ENCODE measurements at regions not wholly inside any gene's neighbourhood (a gene's known extent, or its start where the extent isn't known, plus 50 kb on each side); places are given as distances from the start of the nearest gene placed in this dataset.

DNA sequence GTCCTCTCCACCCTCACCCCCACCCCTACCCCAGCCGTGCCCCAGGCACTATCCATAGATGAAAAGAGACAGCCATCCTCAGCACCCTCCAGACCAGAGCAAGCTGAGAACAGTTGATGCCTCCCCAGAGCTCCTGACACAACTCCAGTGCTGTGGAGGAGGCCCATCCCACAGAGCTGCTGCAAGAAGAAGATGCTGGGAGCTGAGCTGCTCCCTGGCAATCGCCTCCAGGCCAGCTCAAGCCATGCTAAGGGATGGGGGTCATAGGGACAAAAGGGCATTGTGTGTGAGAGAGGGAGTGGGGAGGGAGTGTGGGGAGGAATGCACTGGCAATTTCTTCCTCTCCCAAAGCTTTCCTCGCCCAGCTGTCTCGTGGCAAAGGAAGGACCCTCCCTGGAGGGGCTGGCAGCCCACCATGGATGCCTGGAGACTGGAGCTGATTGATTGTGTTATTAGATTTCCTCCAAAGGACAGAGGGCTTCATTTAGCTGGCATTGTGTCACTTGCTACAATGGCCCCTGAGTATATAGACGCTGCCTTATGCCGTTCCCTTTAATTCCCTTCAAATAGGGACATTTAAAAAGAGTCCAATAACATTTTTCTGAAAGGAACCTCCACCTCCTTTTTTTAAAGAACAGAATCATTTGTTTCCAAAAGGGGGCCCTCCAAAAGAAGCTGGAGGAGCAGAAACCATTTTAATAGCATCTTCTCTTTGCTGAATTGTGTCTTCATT is 476.4 kb downstream of the FOXO1 start:
- no peak for DNase-seq (ENCODE audit: low read depth)

DNA sequence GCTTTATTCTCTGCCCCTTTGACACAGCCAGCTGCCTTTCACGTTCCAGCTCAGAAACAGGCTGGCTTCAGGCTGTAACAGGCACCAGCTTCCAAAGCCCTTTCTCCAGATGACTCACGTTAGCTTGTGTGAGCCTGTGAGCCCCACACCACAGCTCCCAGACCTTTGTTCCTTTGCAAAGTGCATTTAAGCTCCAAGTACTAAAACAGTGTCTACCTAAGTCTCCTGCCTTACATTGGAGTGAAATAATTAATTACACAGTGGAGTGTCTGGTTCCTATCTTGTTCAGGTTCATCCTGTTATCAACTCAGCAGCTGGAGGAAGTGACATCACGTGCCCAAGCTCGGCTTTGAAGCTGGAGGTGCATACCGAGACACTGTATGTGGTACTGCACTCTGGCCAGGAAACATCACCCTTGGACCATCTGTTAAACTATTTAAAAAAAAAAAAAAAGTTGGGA is 475.8 kb downstream of the FOXO1 start:
- DNase-seq (ENCODE audit: low read depth): no peak

DNA sequence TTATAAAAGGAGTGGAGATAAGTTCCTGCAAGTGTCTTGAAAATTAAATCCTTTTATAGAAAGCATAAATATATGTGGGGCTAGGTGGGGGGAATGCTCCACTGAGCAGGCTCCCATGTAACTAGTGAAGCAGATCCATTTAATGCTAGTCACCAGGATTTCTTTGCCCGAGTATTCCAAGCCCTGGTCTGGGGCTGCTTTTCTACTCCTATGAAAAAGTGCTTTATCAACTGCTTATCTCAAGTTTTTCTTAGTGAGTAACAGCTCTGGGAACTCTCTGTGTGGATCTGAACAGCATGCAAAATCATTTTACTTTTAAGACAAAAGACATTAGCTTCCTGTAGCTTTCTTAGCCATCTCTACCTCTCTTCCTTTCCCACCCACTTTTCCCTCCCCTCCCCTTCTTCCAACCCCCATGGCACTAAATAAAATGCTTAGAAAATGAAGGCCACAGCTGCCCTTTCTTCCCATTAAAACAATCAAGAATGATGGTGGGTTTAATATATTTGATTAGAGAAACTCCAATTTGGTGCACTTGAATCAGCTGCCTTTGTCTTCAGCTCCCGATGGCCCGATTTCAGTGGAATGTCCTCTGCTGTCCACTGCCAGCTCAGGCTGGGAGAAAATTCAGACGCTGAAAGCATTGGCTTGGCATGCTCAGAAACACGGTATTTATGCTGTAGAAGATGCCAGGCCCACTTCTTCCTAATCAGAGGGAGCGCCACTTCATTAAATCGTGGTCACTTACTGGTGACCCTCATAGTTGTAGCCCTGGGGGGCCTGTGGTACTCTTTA is 475.1 kb downstream of the FOXO1 start:
- no peak for DNase-seq (ENCODE audit: low read depth)

DNA sequence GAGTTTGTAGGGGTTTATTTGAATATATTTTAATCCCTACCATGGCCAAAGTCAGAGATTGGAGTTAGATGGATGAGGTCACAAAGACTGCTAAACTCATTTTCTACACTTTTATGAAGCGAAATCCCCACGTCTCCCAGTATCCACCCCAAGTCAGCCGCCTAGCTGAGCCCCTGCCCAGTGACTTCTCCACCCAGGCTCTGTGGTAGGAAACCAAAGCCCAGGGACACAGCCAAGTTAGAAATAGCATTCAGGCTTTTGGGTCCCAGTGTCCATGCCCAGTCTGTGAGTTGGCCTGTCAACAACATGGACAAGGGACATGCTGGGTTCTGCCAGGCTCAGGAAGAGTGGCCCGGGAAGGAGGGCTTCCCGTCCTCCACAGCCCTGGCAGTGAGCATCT is 474.0 kb downstream of the FOXO1 start:
- DNase-seq (ENCODE audit: low read depth): no peak

DNA sequence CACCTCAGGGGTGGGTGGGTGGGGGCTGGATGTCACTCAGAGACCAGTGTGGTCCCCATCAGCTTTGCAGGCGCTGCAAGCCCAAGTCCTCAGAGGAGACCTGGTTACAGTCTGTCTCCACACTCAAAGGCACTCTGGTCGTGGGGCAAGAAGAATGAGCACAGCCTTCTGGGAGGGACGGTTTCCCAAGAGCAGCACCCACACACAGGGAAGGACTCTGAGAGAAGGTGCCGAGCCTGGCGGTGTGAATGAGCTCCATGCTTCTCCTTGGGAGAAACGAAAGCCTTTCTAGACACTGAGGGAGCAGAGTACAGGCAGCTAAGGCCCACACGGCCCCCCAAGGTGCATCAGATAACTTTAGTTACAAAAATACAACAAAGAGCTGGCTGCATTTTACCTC is 473.6 kb downstream of the FOXO1 start:
- no peak for DNase-seq (ENCODE audit: low read depth)

DNA sequence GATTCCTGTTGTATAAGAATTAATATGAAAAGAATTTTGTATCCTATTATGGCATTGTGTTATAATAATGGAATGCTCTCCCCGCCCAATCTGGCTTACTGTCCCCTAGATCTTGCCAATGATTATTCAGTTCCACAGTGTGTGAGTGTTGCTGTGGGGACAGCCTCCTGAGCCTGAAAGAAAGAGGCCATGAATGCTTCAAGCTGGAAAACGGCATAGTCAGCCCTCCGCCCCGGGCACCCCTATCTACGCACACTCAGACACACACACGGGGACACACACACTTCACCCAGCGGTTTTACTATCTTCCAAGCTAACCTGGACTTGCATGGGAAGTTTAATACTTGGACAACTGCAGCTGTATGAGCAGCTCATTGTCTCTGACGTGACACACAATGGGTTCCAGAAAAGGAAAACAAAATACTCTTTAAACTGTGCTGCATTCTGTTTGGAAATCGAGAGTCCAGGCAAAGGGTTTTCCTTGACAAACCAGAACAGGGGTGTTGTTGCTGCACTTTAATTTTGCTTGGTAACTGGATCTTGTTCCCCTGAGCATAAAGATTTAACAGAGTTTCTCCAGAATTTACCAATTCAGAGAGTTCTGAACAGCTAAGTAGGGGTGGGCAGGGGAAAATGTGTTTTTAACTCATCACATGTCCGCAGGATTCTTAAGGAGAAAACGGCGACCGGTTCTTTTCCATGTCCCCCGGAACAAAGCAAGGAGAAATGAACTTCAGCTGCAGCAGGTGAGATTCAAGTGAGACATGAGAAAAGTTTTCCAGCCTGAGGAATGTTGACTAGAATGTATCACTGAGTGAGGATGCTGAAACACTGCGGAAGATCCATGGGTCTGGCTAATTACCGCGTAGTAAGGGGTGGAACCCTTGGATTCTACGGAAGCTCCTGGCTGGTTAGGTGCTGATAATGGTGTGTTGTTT is 472.9 kb downstream of the FOXO1 start:
- DNase-seq (ENCODE audit: low read depth): peak; percentile 78

DNA sequence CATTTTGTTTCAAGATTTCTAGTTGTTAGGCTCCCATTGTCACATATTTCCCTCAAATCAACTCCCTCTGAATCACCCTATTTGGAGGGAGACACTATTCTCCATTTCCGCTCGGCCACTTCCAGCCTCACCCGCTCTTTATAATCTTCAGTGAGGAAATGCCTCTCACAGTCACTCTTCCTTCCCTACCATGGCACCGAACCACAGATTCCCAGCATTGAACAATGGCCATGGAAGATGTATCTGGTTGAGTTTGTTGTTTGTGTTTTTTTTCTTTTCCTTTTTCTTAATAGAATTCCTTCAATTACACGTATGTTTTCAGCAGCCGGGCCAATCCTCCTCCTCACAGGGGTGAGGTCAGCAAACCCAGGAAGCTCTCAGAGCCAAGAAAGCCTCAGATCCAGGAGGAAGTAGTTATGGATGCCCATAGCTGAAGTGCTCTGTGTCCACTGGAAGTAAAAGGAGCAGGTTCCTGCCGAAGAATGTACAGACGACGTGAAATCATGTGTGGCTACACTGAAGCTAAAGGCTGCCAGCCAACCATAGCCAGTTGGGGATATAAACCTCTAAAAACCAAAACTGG is 472.1 kb downstream of the FOXO1 start:
- DNase-seq (ENCODE audit: low read depth): no peak

DNA sequence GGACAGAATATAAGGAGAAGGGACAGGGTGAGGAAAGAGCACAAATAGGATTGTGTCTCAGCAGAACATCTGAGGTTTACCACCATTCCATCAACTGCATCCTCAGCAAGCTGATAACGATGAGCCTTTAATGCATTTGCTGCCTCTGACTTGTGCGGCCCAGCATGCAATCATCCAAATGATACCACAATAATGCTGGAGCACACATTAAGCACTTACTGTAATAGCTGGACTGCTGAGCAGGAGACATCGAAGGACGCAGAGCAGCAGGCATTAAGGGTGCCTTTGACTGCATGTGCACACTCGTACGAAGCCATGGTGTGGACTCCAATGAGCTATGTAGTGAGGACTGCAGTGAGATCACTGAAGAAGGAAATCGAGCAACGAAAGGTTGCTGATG is 469.4 kb downstream of the FOXO1 start:
- no peak for DNase-seq (ENCODE audit: low read depth)

DNA sequence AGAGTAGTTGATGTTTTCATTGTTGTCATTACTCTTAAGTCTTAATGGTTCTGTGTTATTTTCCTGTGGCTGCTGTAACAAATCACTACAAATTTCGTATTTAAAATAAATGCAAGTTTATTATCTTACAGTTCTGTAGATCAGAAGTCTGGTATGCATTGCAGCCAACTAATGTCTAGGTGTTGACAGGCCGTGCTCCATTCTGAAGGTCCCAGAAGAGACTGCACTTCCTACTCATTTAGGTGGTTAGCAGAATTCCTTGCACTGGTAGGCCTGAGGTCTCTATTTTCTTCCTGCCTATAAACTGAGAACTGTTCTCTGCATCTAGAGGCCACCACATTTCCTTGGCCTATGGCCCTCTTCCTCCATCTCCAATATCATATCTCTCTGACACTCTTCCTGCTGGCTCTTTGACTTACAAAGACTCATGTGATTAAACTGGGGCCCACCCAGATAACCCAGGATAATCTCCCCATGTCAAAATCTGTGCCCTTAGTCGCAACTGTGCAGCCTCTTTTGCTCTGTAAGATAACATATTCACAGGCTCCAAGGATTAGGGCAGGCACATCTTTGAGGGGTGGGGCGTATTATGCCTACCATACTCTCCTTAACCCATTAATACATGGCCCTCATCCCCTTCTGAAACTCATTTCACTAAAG is 468.4 kb downstream of the FOXO1 start:
- DNase-seq (ENCODE audit: low read depth): no peak

DNA sequence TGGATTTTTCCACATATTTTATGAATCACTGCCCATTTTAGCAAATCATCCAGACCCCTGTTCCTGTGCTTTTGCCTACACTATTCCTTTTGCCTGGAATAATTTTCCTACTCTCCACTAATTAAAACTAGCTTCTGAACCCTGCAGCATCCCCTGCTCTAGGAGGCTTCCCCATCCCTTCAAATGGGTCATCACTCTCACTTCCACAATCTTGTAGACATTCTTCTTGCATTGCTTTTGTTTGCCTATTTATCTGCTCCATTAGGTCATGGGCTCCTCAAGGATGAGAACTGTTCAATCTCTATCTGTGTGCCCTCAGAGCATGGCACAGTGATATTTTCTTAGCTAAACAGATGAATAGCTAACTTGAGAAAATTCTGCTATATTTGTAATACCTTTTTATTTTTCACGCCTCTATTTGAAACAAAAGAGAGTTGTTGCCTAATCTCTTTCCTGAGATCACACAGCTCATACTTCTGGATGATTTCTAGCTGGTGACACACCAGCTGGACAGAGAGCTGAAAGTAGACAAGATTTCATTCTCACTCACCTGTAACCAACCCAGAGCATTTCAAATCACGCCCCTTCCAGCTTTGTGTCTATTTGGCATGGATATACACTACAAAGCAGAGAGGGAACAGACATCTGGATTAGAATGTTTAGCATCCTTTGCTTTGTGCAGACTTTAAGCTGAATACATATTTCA is 466.0 kb downstream of the FOXO1 start:
- DNase-seq (ENCODE audit: low read depth): no peak

DNA sequence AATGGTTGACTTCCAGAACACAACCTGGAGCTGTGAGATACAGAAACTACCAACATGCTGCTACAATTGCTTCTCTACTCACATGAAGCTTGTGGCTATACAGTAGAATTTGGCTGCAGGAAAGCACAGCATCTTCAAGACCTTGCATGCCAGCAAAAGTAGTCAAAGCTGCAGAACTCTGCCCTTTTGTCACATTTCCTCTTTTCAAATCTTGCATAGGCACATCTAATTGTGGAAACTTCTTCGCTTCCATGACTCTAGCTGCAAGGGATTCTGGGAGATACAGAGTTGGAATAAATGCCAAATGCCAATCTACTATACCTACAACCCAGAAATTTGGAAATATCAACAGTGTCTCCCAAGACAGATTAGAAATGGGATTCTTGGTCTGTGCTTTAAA is 462.2 kb downstream of the FOXO1 start:
- no peak for DNase-seq (ENCODE audit: low read depth)

DNA sequence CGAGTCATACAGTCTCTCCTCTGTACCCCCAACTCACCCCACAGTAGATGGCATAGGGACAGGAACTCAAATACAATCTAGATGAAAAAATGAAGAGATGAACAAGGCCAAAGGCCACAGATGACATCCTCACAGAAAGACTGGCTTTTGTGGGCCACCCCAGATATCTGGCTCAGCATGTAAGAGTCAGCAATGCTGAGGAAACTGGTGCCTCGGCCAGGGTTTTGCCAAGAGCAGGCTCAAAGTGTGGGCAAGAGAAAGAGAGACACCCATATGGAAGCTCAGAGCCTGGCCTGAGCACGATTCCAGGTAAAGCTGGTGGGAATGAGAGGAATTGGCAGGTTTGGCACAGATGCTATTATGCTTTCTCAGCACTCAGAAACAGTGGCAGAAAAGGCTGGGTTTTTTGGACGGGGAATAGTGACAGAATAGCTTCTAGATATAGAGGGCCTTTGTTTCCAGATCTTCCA is 460.6 kb downstream of the FOXO1 start:
- DNase-seq (ENCODE audit: low read depth): no peak

DNA sequence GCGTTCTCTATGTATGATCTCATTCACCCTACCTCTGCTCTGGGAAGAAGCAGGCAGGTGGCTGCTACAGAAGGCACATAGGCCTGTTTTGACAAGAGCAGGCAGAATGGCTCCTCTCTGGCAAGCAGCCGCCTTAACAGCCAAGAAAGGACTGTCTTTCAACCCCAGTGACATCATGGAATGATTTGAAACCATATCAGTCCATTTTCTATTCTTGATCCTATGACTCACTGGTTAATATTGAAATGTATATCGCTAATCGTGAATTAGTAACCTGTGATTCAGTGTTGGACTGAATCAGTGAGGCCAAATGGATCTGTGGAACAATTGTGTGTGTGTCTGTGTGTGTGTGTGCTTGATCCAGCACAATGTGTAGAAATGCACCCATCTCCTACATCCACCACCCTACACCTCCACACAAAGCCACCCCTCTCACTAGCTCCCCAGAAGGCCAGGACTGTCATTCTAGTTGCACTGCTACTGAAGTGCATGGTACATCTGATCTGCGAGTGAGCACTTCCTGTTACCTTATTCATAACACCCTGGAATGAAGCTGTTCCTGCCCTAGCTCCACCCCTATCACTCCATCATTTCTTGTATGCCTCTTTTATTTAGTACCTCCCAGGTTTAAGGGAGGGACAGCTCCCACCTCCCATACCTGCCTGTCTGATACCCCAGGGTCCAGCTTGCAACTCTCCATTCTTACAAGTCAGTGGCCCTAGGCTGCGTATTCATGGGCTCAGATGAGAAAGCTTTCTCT is 460.0 kb downstream of the FOXO1 start:
- DNase-seq (ENCODE audit: low read depth): no peak

DNA sequence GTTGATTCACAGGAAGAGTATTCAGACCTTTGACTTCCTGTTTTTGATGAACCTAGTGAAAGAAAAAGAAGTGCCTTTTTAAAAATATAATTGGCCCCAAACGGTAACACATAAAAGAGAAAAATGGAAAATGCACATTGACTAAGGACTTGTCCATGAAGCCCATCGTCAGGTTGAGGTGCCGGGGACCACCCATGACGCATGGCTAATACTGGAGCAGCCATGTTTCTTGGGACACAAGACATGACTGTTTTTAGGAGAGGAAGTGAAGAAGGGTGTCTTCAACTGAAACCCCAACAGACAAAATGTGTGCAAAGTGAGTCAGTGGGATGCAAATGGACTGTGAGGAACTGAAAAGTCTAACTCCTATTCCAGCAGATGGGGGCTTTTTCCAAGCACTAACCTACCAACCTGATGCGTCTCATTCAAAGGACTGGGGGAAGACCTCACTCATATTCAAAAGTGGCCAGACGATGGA is 459.4 kb downstream of the FOXO1 start:
- no peak for DNase-seq (ENCODE audit: low read depth)

DNA sequence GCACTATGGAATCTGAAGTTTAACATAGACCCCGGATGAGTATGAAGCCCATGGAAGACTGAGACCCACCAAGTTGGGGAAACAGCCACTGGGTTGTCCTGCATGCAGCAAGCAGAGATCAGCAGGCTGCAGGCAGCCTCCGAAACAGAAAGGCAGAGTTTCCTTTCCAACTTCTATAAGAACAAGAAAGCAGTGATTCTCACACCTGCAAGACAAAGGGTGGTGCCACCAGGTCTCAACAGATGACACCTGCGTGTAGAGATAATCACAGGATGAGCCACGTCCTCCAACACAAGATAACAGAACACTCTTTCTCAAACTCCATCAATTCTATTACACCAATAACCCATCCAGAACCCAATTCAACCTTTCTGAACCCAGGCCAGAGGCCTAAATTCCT is 457.9 kb downstream of the FOXO1 start:
- DNase-seq (ENCODE audit: low read depth): no peak

DNA sequence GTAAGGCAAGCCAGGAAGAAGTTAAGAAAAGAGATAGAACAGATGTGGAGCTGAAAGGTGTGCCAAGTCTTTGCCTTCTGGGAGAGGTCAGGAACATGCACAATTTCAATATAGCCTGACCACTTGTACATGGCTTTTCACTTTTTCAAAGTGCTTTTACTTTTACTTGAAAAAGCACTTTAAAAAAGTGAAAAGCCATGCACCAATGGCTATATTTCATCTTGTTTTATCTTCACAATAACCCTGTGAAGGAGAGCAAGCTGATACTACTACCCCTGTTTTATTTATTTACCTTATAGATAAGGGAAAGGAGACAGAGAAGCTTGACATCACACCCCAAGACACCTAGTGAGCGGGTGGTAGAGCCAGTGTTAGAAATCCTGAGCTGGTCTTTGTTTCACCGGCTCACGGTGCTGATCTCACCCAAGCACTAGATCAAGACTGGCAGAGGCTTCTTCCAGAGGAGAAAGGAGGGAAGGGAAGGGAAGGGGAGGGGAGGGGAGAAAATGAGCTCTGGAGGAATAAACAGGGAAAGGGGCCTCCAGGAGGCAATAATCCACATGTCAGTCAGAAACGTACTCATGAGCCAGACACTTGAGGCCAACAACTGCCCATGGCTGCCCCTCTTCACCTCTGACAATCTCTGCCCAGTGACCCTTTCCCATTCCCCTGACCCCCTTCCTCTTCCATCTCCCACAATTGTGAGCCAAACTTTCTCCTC is 455.4 kb downstream of the FOXO1 start:
- no peak for DNase-seq (ENCODE audit: low read depth)

DNA sequence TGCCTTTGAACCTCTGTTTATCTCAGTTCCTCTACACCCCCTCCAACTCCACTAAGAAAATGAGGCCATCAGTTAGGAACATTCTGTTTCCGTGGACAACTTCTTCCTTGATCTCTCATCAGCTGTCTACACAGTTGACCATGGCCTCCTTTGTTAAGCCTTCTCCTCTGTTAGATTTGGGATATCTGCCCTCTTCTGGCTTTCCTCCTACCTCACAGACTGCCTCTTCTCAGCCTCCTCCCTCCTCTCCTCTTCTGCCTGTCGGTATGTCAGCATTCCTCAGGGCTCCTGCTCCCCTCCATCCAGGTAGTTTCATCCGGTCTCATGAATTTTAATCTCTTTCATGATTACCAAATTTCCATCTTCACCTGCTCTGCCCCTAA is 454.9 kb downstream of the FOXO1 start:
- no peak for DNase-seq (ENCODE audit: low read depth)

DNA sequence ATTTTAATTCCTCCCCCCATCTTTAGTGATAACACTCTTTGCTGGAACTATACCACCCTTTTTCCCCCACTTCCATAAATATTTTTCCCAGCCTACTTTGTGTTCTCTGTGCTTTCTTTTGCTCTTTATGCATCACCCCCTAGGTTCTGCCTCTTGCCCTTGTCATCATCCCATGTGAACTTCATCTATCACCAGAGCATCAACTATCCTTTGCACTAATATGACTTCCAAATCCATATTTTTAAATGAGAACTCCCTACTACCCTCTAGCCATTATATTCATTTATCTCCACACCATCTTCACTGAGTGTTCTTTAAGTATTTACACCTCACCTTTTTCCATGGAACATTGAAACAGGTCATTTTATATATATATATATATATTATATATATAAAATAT is 452.7 kb downstream of the FOXO1 start:
- no peak for DNase-seq (ENCODE audit: low read depth)

DNA sequence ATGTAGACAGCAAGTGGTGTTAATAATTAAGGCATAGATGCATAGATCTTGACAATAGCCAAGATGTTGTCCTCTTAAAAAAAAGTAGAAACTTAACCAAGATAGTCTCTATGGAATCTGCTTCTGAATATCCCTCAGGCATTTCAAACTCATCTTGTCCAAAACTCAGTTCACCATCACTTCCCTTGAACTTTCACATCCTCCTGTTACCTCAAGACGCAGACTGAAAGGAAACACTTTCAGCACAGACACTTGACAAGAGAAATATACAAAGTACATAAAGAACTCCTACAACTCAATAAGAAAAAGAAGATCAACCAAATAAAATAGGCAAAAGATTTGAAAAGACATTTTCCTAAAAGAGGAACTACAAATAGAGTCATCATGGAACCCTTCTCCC is 451.1 kb downstream of the FOXO1 start:
- DNase-seq (ENCODE audit: low read depth): no peak

All from forelimb muscle (tissue), 1 donor.